GM10266 (cell line): ENCODE measurements at regions not wholly inside any gene's neighbourhood (a gene's known extent, or its start where the extent isn't known, plus 50 kb on each side); places are given as distances from the start of the nearest gene placed in this dataset.

Experiments
- DNase-seq: peaks from one replicate; pipeline ENCODE4 v3.0.0; 2012; ENCODE audit errors: extremely low spot score
- CTCF ChIP-seq: IDR thresholded peaks from 2 replicates; pipeline ENCODE4 v1.5.1; 2012; ENCODE audit warnings: mild to moderate bottlenecking, low read depth; ENCODE audit not compliant: control insufficient read depth, insufficient read depth; ENCODE audit errors: missing control alignments

GRCh38 chr2:84373391-84373790 lies 85.7 kb downstream of the SUCLG1 start:
- no peak for TF ChIP-seq CTCF
- no peak for DNase-seq

DNA sequence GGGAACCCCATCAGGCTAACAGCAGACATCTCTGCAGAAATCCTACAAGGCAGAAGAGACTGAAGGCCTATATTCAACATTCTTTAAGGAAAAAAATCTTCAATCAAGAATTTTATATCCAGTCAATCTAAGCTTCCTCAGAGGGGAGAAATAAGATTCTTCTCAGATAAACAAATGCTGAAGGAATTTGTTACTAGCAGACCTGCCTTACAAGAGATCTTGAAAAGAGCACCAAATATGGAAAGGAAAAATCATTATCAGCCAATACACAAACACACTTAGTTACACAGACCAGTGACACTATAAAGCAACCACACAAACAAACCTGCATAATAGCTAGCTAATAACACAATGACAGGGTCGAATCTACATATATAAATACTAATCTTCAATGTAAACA lies 96.5 kb downstream of the SUCLG1 start:
- no peak for TF ChIP-seq CTCF
- no peak for DNase-seq

DNA sequence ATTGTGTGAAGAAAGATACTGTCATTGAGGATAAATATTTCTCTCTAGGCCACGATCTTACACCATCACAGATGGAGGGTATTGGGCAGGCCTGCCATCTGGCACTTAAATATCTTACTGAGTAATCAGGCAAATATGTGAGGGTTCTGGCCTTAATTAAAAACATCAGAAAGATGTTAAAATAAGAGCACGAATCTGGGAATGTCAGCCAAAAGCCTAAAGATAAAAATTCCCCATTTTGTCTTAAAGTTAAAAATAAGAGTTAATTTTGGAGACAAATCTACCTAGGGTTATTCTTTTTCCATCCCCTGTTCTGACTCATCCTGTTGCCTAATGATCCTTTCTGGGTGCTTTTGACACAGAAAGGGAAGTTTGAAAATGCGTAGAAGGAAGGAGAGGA lies 121.0 kb downstream of the SUCLG1 start:
- TF ChIP-seq CTCF = no peak
- no peak for DNase-seq

- no peak for TF ChIP-seq CTCF
- DNase-seq = no peak
These were observed 131.3 kb downstream of the SUCLG1 start for GRCh38 chr2:84327645-84328249.

DNA sequence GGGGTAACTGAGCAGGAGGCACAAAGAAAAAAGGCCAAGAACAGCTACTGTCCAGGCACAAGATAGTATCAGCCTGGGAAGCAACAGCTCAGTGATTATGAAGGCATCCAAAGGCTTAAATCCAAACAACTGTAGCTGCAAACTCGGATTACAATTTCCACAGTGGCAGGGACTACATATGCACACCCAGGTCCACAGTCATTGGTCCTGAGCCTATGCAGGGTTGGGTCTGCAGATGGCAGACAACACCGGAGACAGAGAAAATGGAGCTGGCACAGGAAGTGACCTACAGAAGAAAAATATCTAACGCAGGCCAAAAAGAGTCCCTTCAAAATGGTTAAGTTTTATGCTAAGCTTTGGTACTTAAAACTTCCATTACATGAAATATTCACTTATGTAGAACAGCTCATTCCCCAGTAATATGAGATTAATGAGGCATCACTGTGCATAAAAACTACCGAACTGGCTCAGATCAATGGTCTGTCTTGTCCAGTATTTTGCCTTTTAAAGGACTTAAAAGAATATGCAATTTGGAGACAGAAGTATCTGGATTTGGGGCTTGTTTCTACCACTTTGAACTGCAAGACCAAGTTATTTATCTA lies 132.1 kb downstream of the SUCLG1 start:
- DNase-seq = no peak
- TF ChIP-seq CTCF = no peak

- DNase-seq = no peak
- no peak for TF ChIP-seq CTCF
These were observed 135.2 kb downstream of the SUCLG1 start for GRCh38 chr2:84323890-84324289.

DNA sequence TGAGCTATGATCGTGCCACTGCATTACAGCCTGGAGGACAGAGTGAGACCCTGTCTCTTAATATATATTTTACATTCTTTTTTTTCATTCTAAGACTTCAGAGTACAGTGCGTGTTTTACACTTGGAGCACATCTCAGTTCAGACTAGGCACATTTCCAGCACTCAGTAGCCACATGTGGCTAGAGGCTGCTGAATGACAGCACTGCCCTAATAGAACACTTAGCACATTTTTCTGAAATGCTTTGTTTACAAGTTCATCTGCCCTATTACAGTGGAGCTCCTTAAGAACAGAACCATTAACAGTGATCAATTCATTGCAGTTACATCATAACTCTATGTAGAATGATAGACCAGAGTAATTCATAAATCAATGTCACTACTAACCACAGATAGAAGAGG lies 138.1 kb downstream of the SUCLG1 start:
- no peak for TF ChIP-seq CTCF
- no peak for DNase-seq
